NCI-H128 (cell line): ENCODE measurements at regions not wholly inside any gene's neighbourhood (a gene's known extent, or its start where the extent isn't known, plus 50 kb on each side); places are given as distances from the start of the nearest gene placed in this dataset.
A peak's percentile ranks its signal among the peaks of the same experiment; 100 is the strongest.
"Not testable (repeated sequence)": the region's sequence is repeated elsewhere in the genome, so short reads cannot be mapped to it uniquely, and the experiment has no call there.

Source experiments
- DNase-seq: peaks from one replicate; lab custom pipeline; 2025; ENCODE audit not compliant: unreplicated experiment; lab: John Stamatoyannopoulos, UW

DNA sequence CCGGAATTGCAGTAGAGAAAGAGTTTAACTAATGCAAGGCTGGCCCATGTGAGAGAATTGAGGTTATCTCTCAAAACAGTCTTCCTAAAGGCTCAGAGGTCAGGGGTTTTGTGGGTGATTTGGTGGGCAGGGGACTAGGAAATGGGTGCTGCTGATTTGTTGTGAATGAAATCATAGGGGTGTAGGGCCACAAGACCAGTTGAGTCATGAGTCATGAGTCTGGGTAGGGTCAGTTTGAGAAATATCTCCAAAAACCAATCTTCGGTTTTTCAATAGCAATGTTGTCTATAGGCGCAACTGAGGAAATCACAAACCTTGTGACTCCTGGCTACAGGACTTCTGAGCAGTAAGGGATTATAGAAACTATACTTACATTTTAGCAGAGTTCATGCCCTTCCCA is 460.0 kb upstream of the NRP1 start:
- no peak for DNase-seq

DNA sequence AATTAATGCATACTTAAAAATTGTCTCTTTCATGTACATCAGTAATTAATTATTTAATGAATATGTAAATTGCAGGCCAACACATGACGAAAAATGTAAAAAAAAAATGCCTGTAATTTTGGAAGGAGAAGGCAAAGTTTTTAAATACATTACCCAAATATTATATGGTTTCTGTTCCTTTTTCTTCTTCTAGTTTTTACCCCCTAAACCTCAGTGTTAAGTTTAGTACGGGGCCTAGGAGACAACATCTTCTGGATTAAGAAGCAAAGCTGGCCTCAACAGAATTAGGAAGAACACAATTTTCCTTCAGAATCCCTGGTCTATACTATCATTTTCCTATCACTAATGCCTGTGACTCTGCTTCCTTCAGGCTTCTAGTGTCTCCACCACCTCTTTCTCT is 459.3 kb upstream of the NRP1 start:
- no peak for DNase-seq

DNA sequence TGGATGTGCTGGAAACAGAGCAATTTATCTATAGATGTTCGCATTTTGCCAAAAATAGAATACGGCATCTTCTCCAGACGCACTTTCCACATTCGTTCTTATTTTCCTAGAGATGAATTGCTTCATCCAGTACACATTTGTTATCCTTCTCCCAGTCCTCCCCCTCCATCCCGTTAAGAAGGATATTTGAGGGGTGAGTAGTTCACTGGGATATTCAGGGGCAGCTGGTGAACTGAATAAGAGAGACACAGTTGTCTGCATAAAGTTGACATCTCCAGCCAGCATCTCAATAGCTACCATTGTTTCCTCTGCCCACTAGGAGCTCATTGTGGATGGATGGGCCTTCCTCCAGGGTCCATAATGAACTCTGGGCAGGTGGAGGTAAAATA is 456.8 kb upstream of the NRP1 start:
- DNase-seq = no peak

DNA sequence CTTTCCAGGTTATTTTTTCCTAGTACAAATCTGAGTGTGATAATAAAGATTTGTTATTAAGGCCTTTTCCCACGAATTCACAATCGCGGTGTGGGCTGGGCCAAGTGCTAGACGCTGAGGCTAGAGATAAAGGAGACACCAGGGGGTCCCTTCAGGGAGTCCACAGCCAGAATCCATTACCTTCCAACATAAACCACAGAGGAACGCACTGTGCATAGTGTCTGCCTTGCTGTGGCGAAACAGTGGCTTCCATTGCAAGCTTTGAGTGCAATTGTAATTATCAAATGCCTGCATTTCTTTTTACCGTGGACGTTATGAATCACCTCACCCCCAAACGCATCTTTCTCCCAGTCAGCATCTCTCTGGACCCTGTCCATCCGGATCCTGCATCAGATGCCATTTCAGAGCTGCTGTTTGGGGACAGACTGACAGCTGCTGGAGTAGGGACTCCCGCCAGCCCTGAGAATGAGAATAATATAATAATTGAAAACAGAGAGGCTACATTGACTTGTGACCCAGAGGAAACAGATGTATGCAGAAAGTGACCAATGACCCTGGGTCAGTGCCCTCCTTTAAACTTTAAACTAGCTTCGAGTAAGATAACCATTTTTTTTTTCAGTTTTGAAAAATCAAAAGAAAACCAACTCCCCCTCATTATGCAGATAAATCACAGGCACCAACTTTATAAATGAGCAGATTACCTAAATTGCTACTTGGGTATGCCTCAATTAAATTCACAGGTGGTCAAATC is 456.2 kb upstream of the NRP1 start:
- no peak for DNase-seq

DNA sequence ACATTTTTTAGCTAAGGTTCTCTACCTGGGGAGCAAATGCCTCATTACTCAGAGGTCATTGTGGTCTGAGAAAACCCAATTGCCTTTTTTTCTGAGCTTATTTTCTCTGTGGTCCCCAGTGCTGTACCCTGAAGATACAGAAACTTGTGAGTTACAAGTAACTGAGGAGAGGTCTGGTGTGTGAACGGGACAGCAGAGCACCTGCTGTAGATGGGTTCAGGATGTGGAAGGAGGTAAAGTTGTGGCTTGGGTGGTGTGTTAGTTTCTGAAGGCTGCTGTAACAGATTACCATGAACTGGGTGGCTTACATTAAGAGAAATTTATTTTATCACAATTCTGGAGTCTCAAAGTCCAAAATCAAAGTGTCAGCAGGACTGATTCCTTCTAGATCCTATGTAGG is 449.1 kb upstream of the NRP1 start:
- DNase-seq = no peak

DNA sequence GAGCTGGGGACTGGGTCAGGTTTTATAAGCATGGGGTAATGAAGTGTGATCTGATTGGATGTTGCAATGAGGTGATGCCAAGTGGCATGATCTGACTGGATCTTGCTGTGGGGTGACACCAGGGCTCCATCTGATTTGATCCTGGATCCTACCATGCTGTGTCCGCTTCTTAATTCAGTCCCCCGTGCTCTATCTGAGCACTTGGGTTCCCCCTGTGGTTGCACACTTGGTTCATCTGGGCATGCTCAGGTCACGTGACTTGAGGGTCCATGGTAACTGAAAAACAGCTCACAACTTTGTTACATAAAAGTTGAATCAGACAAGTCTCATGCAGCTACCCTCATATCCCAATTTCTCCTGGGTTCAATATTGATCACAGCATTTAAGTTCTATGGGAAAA is 448.6 kb upstream of the NRP1 start:
- no peak for DNase-seq

DNA sequence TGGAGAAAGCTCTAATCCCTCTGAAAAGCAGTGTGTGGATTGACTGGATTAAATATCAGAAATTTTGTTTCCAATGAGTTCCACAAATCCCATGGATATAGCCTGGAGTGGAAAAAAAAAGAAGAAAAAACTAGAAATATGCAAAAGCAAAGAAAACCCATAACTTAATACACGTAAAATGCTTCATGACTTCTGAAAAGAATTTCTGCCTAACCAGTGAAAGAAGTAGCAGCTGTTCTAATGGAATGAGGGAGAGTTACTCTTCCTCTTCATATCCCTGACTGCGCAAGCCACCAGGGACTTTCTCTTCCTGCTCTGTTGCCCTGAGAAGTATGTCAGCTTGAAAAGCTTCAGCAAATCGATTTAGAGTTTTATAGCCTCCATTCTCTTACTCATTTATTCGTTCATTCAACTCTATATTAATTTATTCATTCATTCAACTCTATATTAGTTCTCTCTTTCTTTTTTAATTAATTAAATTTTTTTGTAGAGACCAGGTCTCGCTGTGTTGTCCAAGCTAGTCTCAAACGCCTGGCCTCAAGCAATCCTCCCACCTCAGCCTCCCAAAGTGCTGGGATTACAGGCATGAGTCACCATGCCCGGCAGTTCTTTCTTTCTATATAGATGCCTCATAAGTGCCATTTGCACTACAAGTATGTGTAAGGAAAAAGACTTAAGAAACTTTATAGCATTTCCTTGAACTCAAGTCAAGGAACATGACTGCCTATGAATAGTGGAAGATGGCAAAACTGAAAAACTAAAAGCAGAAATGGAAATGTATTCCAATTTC is 447.3 kb upstream of the NRP1 start:
- DNase-seq = no peak

DNA sequence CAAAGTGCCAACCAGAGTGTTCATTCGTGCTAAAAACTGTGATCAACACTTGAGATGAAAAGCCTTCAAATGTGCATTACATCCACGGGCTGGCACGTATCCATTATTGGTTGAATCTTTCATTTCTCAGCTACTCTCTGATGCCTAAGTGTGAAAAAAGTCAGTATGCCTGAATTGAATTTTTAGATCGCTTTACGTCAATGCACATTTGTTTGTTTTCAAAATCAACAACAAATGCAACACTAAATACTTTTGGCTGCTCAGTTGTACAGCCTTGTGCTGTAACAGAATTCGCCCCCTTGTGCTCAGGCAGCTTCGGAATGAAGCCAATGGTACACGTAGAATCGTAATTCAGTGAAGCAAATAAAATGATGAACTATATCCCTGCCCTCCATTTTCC is 446.5 kb upstream of the NRP1 start:
- no peak for DNase-seq

DNA sequence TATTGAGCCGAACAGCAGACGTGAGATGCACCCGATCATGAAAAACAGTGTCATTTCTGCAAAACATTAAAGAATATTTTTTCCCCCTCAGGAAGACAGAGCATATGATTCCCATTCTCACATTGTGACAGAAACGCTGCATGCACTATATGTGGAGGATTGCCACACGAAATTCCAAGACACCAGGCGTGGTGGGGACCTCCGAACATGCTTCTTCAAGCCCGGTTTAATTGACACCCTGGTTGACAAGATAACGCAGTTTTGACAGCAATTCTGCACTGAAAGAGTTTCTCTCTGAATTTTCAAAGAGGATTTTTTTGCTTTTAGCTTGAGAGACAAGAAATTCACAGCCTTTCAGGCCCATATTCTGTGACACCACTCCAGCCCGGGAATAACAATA is 442.8 kb upstream of the NRP1 start:
- no peak for DNase-seq

DNA sequence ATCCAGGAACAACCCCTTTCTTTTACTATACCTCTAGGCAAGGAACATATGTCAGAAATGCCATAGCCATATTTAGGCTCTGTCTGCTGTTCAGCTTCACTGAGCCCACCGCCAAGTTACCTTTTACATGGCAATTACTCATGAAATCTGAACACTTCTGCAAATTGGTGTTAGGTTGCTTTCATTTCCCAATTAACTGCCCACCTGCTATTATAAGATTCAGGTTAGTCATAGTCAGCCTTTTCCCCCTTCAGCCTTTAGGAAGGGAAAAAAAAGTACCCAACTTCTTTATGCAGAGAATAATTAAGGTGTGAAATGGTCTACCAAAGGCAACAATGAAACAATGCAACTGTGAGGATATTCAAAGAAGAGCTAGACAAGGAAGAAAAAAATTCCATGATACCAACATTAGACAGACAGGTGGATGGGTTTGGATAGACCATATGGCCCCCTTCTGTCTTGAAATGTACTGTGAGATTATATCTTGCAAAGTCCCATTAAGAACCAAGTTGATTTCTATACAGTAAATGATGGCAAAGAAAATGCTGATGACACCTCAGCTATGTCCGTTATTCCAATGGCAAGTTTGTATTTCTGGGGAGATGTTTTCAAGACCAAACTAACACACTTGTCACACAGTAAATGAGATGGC is 442.1 kb upstream of the NRP1 start:
- DNase-seq = no peak

DNA sequence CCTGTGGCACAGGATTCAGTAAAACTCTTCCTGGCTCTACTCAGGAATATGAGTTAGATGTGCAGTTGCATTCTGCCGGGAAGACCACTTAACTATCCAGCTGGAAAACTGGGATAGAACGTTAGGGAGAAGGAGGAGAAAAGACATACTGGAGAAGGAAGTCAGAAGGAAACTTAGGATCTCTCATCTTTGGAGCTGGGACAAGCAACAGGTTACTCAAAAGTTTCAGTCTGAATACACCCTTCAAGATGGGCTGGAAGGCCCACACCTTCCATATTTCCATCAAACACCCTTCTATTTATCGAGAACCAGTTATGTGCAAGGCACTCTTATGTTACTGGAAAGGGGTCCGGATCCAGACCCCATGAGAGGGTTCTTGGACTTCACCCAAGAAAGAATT is 440.4 kb upstream of the NRP1 start:
- DNase-seq = no peak

DNA sequence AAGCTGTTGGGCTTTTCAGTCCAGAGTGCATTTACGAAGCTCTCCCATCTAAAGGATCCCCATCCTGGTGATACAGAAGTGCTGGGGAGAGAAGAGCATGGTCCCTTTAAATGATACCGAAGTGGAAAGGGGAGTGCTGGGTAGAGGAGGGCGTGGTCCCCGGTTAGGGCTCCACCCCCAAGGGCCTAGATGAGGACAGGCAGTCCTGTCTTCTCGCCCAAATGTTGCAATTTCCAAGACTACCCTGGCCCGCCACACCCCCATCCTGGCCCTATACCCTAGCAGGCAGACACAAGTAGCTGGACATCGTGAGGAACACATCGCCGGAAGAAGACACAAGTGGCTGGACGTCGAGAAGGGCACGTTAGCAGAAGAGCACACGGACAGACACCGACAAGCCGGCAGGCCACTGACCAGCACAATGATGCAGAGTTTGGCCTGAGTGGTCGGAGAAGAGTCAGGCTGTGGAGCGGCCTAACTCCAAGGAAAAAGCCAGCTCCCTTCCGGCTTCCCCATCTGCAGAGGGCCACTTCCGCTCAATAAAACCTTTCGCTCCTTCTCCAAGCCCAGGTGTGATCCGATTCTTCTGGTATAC is 439.5 kb upstream of the NRP1 start:
- DNase-seq = no peak

DNA sequence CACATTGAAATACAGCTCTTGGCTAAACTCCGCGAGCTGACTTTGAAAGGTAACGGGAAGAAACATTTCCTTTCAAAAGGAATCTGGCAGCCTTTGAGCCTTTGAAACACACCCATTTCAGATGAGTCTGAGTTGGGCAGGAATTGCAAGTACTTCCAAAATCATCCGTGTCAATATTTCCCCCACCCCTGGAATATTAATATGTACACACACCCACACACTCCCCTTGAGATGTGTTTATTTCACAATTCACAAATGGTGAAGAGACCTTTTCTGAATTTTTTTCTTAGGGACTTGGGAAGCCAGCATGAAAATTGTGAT is 438.7 kb upstream of the NRP1 start:
- no peak for DNase-seq

DNA sequence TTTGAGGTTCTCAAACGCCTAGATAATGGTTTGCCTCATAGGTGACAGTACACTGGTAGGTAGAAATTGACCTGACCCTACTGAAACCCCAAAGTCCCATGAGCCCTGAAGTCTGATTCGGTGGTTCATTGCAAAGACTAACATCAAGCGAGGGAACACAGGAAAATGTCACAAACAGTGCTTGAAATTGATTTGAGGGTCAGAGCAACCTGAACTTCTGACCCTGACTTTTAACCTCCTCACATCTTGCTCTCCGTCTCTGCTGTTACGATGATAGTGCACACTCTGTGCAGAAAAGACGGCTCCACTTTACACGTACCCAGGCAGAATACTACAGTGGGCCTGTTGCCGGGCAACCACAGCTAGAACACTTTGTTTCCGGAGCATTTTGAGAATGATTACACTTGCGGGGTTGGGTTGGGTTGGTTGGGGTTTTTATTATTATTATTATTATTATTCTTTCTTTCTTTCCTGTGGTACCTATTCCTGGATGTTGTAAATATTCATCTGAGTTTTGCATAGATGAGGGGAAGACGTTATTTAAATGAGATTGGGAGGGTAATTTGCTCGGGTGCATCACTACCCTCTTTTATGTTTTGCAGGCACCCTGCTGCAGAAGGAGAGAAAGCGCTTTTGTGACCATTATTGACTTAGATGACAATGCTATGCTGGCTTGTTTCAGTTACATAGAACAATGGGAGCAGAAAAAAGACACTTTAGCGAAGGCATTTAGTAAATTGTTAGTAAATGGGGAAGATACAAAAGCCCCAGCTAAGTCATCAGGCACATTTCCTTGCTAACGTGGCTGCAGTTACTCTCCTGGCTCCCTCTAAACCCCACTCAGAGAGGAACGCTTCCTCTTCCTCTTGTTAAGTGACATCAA is 438.1 kb upstream of the NRP1 start:
- DNase-seq = peak; percentile 3

DNA sequence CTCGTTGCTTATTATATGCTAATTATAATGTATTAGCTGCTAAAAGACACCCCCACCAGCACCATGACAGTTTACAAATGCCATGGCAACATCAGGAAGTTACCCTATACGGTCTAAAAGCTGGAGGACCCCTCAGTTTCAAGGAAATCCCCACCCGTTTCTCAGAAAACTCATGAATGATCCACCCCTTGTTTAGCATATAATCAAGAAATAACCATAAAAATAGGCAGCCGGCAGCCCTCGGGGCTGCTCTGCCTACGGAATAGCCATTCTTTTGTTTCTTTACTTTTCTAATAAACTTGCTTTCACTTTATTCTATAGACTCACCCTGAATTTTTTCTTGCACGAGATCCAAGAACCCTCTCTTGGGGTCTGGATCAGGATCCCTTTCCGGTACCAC is 437.4 kb upstream of the NRP1 start:
- DNase-seq = not testable (repeated sequence)

DNA sequence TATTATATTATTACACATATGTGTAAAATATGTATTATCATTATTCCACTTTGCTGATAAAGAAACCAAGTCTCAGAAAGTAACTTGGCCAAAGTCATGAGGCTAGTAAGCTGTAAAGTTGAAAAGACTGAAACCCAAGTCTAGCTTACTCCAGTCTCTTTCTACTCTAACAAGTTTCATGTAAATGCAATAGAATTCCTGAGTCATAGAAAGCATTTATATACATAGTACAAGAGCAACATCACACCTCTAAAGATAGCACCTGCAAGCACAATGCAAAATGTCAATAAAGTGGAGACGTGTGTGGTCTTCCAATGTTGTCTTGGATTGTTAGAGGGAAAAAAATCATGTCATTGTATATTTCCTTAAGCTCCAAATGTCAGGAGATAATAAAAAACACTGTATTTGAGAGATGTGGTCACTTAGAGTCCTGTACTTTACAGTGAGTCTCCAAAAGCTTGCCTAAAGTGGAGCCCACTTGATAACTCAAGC is 430.3 kb upstream of the NRP1 start:
- no peak for DNase-seq

DNA sequence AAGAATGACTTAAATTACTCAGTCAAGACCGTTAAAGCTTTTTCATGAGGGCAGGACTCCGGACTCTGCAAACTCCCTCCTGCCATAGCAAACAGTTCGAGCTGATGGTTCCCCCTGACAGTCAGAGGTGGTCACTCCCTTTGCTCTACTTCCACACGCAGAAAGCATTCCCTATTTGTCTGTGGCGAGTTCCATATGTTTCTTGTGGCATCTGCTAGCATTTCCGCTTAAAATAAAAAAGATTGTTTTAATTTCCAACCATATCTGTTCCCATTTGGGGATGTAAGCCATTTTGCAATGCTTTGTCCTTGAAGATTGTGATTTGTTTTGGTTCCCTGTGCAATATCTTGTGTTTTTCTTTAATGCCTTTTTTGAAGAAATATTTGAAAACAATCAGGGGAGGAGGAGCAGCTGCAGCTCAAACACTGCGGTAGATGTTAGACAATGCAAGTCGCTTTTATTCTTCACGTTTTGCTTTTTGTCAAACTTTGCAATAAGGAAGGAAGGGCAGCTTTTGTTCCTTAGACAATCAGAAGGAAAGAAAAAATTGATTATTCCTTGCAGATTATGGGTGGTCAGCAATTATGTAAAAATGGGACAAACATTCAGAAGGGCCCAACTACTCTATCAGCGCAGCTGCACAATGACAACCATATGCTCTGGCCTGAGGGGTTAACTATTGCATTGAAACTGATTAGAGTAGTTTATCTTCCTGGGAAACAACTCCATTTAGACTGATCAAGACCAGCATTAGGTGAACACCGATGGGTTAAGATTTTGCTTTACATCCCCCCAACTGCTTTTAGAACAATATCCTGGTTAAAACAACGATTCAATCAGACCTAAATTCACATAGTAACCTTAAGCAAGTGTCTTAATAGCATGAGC is 425.8 kb upstream of the NRP1 start:
- no peak for DNase-seq

DNA sequence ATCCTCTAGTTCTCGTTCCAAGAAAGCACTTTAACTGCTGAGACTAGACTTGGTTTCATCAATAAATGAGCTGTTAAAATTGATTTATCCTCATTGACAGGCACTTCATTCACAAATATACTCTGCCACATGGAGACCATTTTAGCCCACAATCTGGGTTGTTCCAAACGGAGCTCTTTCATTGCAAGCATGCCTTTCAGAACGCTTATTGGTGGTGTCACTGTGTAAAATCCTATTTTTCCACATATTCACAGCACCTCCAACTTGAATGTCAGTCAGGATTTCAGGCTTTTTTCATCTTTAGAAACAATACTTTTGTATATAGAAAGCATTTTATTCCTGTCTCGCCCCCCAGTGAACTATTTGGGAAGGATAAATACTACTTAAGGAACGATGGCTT is 424.7 kb upstream of the NRP1 start:
- DNase-seq = no peak

DNA sequence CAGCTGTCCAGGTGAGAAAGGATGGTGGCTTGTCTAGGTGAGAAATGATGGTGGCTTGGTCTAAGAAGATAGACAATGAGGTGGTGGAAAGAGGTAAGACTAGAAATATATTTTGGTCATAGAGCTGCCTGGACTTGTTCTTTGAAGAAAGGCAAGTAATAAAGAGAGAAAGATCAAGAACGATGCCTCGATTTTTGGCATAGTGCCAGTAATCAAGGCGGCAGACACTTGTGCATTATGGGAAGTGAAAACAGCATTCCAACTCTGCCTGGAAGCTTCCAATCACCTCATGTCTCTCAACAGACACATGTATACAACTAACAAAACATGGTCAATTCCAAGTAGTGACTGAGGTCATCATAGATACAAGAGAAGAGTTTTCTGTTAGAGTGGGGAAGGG is 423.8 kb upstream of the NRP1 start:
- DNase-seq = no peak

DNA sequence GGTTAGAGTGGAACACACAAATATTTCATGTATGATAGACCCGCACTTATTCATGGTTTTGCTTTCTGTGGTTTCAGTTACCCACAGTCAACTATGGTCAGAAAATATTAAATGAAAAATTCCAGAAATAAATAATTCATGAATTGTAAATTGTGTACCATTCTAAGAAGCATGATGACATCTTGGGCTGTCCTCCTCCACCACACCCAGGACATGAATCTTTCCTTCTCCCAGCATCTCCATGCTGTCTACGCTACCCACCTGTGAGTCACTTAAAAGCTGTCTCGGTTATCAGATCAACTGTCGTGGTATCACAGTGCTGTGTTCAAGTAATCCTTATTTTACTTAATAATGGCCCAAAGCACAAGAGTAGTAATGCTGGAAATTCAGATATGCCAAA is 419.6 kb upstream of the NRP1 start:
- no peak for DNase-seq
